C4-2B (cell line): ENCODE measurements at regions not wholly inside any gene's neighbourhood (a gene's known extent, or its start where the extent isn't known, plus 50 kb on each side); places are given as distances from the start of the nearest gene placed in this dataset.

Experiments used
- ZFX ChIP-seq: fragments of 450-650 bp; IDR thresholded peaks from 2 replicates; pipeline ENCODE4 v1.6.1; 2017
- TF ChIP-seq, protein P1 (sequence below): fragments of 450-650 bp; conservative IDR thresholded peaks from 2 replicates; pipeline ENCODE4 v1.5.1; 2017; ENCODE audit warnings: mild to moderate bottlenecking

DNA sequence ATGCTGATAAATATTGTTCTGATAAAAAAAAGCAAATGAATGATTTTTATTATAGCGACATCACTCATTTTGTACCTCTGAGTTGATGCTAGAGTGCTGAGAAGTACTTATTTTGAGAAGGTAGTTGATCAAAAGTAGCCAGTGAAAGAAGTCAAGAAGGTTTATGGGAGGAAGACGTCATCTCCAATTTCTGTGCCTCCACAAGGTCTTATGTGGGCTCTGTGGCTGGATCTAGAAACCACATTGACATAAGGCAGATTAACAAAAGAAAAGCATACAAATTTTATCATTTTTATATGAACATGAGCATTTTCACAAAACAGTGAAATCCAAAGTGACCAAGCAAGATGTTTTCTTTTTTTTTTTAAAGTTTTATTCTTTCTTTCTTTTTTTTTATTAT lies 289.5 kb upstream of the FAR2 start:
- TF ChIP-seq, protein P1, sequence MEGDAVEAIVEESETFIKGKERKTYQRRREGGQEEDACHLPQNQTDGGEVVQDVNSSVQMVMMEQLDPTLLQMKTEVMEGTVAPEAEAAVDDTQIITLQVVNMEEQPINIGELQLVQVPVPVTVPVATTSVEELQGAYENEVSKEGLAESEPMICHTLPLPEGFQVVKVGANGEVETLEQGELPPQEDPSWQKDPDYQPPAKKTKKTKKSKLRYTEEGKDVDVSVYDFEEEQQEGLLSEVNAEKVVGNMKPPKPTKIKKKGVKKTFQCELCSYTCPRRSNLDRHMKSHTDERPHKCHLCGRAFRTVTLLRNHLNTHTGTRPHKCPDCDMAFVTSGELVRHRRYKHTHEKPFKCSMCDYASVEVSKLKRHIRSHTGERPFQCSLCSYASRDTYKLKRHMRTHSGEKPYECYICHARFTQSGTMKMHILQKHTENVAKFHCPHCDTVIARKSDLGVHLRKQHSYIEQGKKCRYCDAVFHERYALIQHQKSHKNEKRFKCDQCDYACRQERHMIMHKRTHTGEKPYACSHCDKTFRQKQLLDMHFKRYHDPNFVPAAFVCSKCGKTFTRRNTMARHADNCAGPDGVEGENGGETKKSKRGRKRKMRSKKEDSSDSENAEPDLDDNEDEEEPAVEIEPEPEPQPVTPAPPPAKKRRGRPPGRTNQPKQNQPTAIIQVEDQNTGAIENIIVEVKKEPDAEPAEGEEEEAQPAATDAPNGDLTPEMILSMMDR, result no peak
- TF ChIP-seq ZFX, result no peak
